GM19438 (cell line): ENCODE measurements at regions not wholly inside any gene's neighbourhood (a gene's known extent, or its start where the extent isn't known, plus 50 kb on each side); places are given as distances from the start of the nearest gene placed in this dataset.
"Not testable (repeated sequence)": the region's sequence is repeated elsewhere in the genome, so short reads cannot be mapped to it uniquely, and the experiment has no call there.

ENCODE experiments used
- ATAC-seq: cut with Tn5 transposase; IDR thresholded peaks from one replicate; pipeline ENCODE4 v1.9.1; 2021; ENCODE audit warnings: low read depth; ENCODE audit not compliant: unreplicated experiment

DNA sequence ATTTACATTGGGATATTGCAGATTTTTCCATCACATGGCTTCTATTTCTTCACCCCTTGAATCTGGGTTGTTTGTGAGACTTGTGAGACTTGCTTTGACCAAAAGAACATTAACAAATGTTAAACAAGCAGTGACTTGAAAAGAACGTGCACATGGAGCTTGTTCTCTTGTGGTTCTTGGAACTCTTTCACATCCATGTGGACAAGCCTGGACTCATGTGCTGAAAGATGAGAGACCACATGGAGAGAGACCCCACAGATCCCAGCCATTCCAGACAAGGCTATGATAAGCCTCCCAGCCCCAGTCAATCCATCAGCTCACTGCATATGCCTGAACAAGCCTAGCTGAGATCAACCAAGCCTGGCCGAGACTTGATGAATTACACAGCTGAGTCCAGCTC is 1365.7 kb upstream of the GJE1 start:
- ATAC-seq, result no peak

DNA sequence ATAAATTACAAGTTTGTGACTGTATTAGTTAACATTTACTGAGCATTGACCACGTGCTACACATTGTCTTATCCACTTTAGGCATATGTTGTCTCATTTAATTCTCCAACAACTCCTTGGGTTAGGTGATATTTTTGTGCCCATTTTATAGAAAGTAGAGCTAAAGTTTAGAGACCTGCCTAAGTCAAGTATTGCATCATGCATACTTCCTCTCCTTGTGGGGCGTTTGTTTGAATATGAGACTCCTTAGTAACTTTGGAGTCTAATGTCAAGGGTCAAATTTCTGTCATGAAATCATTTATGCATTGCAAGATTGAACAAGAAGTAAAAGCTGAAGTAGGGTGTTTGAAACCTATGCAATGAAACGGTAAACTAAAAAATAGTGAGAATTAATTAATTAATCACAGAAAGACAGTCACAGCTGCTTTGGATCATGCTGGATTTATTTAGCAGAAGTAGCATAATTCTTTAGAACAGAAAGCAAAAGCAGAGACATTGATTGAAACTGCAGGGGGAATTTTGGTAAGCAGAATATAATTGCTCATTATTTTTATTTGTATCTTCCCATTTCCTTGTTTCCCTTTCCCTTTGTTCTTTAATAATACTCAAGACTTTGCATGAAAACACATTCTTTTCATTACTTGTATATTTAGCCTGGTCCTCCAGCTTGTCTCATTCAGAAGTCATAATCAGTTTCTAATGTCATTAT is 1374.4 kb upstream of the GJE1 start:
- no peak for ATAC-seq

DNA sequence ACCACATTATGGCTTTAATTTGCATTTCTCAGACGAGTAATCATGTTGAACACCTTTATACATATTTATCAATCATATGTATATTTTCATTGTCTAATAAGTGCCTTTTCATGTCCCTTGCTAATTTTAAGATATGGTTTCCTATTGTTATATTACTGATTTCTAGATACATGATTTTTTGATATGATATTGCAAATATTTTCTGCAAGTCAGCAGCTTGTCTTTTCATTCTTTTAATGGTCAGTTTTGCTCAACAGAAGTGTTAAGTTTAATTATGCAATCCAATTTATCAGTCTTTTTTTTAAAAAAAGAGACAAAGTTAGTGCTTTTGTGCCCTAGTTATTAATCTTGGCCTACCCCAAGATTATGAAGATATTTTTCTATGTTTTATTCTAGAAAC is 1377.8 kb upstream of the CITED2 start:
- no peak for ATAC-seq

DNA sequence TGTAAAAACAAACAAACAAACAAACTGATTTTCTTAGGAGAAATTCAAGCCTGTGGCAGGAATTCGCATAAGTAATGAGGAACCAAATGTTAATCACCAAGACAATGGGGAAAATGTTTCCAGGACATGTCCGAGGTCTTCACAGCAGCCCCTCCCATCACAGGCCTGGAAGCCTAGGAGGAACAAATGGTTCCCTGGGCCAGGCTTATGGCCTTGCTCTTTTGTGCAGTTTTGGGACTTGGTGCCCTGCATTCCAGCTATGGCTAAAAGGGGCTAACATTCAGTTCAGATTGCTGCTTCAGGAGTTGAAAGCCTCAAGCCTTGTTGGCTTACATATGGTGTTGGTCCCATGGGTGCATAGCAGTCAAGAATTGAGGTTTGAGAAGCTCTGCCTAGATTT is 1372.7 kb upstream of the CITED2 start:
- ATAC-seq, result no peak

DNA sequence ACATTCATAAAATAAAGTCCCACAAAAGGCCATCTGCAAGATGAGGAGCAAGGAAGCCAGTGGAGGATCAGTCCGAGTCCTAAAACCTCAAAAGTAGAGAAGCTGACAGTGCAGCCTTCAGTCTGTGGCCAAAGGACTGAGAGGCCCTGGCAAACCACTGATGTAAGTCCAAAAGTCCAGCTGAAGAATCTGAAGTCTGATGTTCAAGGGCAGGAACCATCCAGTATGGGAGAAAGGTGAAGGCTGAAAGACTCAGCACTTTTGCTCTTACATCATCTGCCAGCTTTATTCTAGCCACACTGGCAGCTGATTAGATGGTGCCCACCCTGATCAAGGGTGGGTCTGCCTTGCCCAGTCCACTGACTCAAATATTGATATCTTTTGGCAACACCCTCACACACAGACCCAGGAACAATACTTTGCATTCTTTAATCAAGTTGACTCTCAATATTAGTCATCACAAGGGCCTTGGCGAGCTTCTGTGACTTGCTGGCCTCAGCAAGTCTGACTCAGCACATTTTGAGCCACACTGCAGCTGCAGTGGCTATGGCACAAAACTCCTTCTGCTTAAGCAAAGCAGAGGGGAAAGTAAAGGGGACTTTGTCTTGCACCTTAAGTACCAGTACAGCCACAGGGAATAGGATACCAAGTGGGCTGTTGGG is 1370.3 kb upstream of the CITED2 start:
- no peak for ATAC-seq

DNA sequence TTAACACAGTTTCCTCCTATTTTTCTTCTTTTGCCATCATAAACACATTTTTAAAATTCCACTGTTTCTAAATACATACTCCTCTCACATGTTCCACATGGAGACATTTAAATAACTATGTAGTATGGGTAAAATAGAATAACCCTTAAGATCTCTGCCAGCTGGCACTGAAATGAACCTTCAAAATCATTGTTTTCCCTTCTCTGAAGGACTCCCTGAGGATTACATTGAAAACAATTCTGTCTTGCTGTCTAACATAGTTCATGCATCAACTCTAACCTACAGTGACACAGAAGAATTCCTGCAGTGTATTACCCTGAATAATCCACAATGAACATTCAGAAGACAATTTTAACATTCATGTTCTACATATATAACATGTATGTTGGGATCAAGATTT is 1361.8 kb upstream of the CITED2 start:
- no peak for ATAC-seq

DNA sequence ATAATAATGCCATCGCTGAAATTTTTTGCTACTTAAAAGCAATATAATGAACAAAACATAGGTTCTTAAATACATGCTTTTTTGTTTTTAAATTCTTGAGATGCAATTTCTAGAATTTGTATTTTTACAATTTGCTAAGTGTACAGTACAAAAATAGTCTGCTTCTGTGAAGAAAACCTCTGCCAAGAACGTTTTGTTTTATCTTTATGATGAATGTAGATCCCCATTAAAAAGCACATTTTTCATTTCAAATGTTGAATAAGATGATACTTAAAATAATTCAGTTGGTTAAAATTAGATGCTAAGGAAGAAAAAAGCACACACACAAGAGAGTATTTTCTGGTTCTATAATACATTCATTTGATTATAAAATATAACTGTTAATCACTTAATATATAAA is 1358.5 kb upstream of the CITED2 start:
- no peak for ATAC-seq

DNA sequence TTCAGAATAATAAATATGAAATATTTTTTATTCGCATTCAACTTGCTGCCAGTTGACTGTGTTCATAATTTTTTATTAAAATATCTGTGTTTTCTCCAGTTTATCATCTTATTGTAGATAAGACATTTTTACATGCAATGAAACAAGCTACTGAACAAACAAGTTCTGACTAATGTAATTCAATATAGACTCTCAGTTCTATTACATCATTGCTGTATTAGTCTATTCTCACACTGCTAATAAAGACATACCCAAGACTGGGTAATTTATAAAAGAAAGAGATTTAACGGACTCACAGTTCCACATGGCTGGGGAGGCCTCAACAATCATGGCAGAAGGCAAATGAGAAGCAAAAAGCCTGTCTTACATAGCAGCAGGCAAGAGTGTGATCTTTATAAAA is 1357.7 kb upstream of the CITED2 start:
- no peak for ATAC-seq

DNA sequence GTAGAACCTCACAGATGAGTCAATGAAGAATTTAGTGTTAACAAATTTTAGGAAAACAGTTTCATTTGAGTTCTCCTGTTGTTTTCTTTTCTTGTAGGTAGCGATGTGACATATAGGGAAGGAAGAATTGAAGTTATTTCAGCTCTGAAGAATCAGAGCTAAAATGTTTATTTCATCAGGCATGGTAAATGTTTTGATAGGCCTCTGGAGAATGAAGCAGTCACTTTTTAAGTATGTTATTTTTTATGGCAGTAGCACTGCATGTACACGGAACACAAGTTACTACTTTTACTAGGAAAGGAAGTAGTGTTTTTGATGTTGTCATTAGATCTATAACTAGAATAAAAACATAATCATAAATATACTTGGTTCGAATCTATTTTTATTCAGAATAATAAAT is 1357.3 kb upstream of the CITED2 start:
- ATAC-seq, result no peak

DNA sequence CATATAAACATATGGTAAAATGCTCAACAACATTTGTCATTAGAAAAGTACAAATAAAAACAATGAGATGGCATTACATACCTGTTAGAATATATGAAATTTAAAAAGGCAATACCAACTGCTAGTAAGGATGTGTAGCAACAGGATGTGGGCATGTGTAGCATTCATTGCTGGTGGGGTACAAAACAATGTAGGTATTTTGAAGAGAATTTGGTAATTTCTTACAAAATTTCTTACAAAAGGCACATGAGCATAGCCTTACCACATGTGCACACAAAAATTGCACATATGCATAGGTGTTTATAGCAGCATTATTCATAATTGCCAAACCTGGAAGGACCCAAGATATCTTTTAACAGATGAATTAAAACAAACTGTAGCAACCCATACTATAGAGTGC is 1355.1 kb upstream of the CITED2 start:
- ATAC-seq, result no peak

DNA sequence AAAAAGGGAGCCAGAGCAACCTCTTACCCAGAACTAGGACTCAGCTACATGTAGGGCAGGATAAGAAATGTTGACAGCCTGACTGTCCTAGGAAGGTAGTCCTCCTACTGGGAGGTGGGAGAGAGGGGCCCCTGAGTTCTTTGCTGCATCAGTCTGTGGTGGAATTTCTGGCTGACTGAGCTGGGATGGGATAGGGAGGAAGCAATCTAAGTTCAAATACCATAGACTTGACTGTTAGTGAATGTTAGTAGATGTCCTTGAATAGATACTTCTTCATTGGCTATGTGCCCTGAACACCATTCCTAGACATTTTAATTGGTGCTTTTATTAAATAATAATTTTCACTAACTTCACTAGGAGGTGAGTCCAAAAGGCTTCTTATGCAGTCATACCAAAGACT is 1343.6 kb upstream of the CITED2 start:
- ATAC-seq, result no peak

DNA sequence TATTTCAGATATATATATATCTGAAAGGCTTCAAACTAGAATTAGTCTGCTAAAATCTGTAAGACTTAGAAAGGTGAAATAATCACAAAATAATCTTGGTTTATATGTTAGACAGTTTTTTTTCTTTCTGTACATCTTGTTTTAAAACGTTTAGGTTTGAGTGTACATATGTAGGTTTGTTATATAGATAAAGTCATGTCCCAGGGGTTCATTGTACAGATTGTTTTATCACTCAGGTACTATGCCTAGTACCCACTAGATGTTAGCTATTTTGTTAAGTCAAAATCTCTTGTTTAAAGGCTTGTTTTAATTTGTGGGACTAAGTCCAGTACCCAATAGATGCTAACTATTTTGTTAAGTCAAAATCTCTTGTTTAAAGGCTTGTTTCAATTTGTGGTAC is 1339.0 kb upstream of the CITED2 start:
- no peak for ATAC-seq

DNA sequence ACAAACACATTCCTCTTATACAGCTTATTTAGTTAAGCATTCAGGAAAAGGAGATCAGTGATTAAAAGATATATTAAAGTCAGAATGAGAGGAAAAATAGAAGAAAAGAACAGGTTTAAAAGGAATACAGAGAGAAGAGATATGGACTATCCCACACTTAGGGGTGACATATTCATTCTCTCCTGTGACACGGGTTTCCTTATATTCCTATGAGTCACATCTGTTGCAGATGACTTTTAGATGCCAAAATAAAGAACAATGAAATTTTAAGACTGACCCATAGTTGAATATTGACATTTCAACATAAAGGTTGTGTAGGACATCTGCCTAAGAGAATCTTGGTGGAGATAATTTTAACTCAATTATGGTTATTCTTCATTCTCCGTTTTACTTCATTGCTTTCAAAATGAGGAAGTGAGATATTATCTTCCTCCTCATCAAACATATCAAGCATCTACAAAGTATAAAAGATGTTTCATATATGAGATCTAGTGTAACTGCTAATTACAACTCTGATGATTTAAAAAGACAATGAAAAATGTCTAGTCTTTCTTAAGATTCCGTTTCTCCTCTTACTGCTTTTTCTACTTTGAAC is 1336.7 kb upstream of the CITED2 start:
- ATAC-seq, result no peak

DNA sequence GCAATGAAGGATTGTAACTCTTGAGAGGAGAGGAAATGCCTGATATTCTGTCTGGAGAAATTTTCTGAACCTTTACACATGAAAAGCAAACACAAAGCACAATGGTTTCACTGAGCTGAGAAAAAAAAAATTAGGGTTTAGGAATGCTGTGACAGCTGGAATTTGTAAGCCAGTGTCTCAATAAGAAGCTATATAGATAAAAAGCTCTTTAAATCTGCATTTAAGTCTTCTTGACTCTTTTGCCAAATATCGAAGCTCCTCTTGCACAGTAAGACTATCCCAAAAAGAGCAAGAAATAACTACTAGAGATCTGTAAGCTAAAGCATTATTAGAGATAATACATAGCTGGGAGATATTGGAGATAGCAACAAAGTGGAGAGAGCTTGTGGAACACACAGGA is 1334.0 kb upstream of the CITED2 start:
- no peak for ATAC-seq

DNA sequence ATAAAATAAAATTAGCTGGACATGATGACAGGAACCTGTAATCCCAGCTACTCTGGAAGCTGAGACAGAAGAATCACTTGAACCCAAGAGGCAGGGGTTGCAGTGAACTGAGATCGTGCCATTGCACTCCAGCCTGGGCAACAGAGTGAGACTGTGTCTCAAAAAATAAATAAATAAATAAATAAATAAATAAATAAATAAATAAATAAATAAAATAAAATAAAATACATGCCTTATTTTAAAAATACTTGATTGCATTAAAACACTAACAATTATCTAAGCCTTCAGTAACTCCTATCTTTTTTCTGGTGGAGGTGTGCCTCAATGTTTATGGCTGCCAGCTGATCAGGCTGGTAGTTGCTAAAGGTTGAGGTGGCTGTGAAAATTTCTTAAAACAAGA is 1329.6 kb upstream of the CITED2 start:
- ATAC-seq, result not testable (repeated sequence)

DNA sequence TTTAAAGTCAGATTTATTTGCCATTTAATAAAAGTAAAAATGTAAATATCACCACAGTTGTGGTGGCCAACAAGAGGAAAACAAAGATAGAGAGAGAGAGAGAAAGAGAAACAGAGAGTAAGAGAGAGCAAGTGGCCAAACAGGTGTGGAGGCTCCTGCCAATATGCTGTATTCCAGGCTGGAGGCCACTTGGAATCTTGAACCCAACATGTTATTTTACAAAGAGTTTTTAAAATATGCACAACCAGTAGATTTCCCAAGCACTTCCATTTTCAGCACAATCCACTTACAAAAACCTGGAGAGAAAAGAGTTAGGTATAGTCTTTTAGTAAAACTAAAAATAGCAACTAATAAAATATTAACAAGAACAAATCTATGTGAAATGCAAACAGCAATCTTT is 1323.1 kb upstream of the CITED2 start:
- no peak for ATAC-seq

DNA sequence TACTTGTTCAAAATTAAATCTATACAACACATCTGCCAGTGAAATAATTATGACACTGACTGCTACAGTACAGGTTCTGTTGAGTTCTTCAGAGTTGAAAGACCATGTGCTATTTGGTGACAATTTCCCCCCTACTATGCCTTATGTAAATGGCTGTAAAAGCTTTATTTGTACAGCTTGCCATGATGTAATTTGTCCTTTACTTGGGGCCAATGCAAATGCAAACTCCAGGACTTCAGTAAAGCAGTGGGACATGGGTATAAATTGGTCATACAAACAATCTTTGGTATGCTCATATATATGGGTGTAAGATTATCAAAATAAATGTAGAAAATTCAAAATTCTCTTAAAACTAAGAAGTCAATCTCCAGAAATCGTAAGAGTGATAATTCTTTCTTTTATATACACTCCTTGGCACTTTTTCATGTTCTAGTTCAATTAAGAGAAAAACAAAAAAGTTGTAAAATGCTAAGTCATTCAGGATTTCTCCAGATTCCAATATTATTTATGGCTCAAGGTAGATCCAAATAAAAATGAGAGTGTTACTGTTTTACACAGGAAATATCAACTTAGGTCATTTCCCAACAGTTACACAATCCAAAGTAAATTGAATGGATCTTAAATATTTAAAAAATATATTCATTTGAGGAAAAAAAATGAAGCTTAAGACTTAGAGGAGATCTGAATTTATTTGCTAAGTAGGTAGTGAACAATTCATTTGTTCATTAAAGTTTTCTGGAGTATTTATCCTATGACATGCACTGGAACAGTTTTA is 1310.5 kb upstream of the CITED2 start:
- ATAC-seq, result no peak

DNA sequence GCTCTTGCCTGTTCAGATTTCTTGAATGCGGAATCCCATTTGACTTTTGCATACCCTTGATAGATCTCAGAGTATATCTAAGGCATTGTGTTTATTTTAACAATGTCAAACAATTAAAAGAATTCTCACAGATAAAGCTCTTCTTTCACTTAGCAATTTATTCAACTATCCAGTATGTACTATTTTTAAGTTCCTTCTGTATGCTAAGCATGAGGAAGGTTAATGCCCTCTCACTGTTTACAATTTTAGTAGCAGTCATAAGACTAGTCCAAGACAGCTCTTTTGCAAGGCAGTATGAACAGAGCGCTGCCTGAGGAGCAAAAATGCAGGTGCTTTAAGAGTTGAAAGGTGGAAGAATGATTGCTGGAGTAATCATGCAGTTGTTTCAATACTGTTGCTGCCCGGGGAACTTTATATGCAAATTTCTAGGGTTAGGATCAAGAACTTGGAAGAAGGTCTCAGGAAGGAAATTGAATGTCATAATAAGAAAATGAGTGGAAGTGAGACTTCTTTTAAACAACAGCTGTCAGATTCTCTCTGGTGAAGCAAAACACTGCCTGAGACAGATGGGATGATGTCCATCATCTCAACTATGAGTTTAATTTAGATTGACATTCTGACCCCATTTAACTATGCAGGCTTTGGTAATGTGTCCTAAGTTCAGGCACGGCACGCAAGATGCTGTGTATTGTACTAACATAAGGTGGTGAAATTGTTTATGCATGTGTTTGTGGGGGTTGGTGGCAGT is 1303.5 kb upstream of the CITED2 start:
- ATAC-seq, result no peak

DNA sequence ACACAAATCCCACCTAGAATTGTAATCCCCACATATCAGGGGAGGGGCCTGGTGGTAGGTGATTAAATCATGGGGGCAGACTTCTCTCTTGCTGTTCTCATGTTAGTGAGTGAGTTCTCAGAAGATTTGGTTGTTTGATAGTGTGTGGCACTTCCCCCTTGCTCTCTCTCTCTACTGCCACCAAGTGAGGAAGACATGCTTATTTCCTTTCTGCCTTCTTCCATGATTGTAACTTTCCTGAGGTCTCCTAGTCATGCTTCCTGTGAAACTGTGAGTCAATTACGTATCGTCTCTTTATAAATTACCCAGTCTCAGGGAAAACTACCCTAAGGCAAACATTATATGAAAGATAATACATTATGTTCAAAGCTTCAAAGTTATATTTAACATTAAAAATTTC is 1297.5 kb upstream of the CITED2 start:
- ATAC-seq, result no peak

DNA sequence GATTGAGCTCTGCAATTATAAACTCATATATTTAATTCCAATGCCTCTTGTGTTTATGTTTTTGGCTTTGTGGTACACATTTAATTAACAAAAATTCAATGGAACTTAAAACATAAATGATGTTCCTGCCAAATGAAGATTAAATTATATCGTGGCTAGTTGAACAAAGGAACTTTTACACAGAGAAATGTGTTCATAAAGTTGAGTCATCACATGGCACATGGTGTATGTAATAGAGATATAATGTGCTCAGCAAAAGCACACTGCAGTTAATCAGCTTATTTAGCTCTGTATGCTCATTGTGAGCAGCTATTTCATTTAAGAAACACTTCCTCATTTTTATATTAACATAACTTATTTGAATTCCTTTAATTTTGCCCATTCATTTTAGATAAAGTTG is 1295.6 kb upstream of the CITED2 start:
- no peak for ATAC-seq

DNA sequence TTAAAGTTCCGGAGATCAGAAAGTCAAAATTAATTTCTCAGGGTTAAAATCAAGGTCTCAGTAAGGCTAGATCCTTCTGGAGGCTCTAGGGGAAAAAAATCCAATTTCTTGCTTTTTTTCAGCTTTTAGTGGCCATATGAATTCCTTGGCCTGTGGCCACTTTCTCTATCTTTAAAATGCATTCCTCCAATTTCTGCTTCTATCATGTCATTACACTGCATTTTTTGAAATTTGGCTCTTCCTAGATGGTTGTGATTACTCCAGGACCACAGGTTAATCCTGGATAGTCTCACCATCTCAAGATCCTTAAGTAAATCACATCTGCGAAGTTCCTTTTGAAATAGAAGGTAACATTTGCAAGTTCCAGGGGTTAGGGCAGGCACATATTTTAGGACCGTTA is 1294.9 kb upstream of the CITED2 start:
- ATAC-seq, result no peak
